Endothelial cell of hepatic sinusoid (primary cell): ENCODE measurements at regions not wholly inside any gene's neighbourhood (a gene's known extent, or its start where the extent isn't known, plus 50 kb on each side); places are given as distances from the start of the nearest gene placed in this dataset.
"Not testable (repeated sequence)": the region's sequence is repeated elsewhere in the genome, so short reads cannot be mapped to it uniquely, and the experiment has no call there.

Experiments
- in situ Hi-C: cut with HindIII; loops from 2 replicates; pipeline ENCODE4 v1.10.0; 2017; ENCODE audit warnings: low sequenced_read_pairs

DNA sequence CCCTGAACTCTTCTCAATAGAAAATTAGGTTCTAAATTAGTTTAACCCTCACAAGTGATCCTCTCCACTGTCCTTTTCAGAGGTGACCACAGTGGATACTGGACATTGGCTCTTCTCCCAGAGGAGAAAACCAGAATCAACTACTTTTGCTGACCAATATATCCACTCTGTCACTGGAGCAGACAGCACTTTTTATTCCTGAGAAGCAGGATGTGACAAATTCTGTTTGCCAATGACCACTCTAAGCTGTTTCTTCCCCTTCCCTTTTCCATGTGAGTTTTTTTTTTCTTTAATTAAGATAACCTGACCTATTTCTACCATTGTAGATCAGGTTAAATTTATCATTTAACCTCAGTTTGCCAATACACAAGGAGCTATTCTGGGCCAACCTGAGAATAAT is 79.7 kb upstream of the ZNF280D start:
- in situ Hi-C loops = no loop called here

DNA sequence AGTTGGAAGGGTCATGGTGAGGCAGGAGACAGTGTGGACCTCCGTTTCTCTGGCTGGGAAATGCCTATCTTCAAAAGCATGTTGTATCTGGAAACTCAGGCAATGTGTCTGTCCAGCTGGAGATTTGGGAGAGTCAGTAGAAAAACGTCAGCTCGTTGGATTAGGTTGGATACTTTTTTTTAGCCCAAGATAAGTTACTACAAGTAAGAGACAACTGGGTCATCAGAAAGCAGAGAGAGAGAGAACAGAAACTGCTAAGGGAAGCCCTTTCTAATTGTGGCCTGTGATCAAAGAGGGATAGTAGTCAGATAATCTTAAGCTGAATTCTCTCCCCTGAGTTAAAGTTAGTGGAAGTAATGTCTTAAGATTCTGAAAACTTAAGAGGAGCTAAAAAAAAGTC is 78.9 kb upstream of the ZNF280D start:
- in situ Hi-C loops = no loop called here

- in situ Hi-C loops = no loop called here
Measured at GRCh38 chr15:56811586-56811985, 78.3 kb upstream of the ZNF280D start.

- in situ Hi-C loops = no loop called here
Measured at GRCh38 chr15:56808160-56808559, 74.9 kb upstream of the ZNF280D start.

DNA sequence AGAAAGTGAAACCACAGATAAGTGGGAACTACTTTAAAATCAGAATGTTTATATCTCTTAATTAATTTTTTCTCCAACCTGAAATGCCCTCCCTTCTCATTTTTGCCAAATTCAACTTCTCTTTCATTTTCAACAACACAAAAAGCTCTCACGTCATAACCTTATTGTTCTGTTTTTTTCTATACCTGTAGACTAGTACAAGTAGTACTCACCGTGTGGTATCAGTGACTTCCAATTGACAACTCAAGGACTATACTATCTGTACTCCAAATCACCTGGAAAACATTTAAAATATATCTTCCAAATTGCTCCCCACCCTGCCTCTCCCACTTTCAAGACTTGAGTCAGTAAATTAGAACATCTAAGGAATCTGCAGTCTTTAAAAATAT is 72.8 kb upstream of the ZNF280D start:
- in situ Hi-C loops = no loop called here

DNA sequence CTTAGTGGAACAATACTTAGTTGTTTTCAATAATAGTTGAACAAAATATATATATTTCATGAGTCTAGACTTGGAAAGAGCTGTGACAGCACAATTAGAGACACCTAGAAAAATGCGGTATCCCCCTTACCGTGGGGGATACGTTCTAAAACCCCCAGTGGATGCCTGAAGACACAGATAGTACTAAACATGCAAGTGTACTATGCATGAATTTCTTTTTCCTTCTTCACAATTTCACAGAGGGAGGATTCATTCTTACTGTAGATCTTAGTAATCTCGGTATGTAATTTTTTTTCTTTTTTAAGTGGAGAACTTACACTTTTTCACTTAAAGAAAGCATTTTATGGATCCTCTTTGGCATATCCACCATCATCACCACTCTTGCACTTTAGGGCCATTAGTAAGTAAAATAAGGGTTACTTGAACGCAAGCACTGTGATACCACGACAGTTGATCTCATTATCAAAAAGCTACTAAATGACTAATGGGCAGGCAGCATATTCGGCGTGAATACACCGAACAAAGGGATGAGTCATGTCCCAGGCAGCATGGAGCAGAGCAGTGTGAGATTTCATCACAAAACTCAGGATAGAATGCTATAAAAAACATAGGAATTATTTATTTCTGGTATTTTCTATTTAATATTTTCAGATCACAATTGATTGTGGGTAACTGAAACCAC is 72.3 kb upstream of the ZNF280D start:
- in situ Hi-C loops = no loop called here

GRCh38 chr15:56804938-56805337 is 71.6 kb upstream of the ZNF280D start:
- in situ Hi-C loops = no loop called here

GRCh38 chr15:56804279-56804678 is 71.0 kb upstream of the ZNF280D start:
- in situ Hi-C loops = no loop called here

DNA sequence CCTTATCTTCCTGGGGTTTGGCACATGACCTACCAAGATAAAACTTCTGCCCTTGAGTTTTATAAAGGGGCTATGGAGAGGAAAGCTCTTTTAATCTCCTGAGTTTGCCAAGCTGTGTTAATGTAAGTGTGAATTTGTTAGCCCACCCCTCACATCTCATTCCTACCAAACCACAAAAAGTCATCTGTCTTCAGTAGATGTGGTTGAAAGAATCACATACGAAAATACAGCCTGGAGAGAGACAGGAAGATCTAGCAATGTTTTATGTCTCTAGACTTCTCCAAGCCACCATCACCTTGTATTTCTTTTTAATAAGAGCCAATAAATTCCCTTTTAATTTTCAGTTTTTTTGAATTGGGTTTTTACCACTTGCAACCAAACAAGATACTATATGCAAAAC is 68.9 kb upstream of the ZNF280D start:
- in situ Hi-C loops = no loop called here

DNA sequence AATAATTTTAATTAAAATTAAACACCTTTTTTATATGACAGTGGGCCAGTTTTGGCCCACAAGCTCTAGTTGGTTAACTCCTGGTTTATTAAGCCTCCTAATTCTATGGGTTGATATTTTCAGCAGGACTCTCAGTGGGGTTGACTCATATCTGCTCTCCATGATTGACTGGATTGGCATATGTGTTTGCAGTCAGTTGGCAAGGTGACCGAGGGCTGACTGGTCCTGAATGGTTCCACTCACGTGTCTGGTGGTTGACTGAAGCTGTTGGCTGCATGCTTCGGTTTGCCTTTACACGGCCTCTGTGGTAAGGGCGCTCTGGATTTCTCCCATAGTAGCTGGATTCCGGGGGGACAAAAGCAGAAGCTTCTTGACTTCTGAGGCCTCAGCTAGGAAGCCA is 65.3 kb upstream of the ZNF280D start:
- in situ Hi-C loops = no loop called here

DNA sequence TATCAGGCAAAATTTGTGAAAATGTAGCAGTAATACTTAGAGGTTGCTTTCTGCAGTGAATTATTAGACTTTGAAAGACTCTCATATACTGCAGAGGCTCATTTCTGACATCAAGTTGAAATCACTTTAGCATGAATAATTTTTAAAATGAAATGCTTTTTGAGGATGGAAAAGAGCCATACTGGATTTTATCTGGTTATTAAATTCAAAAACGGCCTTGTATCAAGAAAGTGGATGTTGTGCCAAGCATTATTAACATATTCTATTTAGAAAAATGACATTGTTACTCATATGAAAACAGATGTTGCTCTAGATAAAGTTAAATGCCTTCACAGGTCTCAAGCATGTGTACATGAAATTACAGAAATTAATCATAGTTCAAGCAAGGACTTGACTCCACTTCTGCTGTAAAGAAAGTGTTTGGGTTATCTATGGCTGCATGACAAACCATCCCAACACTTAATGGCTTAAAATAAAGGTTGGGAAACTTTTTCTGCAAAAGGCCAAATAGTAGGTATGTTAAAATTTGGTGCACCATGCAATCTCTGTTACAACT is 64.5 kb upstream of the ZNF280D start:
- in situ Hi-C loops = no loop called here

DNA sequence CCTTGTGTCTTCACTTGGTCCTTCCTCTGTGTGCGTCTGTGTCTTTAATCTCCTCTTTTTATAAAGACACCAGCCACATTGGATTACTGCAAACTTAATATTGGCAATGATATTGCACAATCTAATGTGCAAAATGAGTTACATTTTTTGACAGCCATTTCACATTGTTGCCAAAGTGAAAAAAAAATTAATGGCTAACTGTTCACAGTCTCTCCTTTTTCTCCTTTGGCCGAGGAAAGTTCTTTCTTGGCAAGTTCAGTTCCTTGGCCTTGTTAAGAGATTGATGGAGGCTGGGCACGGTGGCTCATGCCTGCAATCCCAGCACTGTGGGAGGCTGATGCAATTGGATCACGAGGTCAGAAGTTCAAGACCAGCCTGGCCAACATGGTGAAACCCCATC is 62.2 kb upstream of the ZNF280D start:
- in situ Hi-C loops = no loop called here

DNA sequence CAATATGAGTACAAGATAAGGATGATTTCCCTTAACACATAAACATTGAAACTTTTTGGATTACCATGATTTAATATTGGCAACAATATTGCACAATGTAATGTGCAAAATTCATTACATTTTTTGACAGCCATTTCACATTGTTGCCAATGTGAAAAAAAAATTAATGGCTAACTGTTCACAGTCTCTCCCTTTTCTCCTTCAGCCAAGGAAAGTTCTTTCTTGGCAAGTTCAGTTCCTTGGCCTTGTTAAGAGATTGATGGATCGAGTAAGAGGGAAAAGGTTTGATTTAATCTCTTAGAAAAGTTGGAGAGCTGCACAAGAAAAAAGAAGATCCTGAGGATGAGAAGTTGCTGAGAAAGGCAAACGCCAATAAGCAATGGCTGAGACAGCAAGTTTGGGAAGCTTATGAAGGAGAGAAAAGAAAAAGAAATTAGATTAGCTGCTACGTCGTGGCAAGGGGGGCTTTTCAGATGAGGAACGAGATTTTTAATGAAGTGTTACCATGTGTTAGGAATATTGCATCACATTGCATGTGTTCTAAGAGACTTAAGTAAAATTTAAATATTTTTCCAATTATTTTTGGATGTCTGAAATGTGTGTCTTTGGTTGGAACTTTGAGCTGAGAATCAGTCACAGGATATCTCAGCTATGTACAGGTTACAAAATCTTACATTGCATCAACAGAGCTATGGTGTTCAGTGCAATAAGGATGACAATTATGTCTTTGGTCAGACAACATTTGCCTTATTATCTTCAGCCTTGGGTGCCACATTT is 61.4 kb upstream of the ZNF280D start:
- in situ Hi-C loops = no loop called here

DNA sequence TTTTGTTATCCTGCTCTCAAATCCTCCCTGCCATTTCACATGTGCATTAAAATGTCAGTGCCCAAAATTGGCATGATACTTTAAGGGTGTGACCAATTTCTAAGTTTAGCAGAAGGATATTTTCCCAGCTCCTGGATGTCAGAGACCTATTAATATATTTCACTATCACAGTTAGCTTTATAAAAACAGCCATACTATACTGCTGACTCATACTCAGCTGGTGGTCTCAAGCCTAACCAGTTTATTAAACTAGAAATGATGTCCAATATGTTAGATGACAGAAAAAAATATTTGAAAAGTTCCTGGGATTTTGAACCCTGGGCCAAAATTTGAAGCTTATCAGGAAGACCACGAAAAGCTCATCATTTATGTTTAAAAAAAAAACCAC is 60.9 kb upstream of the ZNF280D start:
- in situ Hi-C loops = no loop called here

- in situ Hi-C loops = no loop called here
Measured at GRCh38 chr15:56792211-56792610, 58.9 kb upstream of the ZNF280D start.

DNA sequence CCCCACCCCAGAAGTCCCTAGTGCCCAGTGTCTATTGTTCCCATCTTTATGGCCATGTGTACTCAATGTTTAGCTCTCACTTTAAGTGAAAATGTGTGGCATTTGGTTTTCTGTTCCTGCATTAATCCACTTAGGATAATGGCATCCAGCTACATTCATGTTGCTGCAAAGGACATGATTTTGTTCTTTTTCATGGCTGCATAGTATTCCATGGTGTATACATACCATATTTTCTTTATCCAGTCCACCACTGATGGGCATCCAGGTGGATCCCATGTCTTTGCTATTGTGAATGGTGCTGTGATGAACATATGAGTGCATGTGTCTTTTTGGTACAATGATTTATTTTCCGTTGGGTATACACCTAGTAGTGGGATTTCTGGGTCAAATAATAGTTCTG is 58.2 kb upstream of the ZNF280D start:
- in situ Hi-C loops = not testable (repeated sequence)

GRCh38 chr15:56788359-56788758 is 55.0 kb upstream of the ZNF280D start:
- in situ Hi-C loops = no loop called here

DNA sequence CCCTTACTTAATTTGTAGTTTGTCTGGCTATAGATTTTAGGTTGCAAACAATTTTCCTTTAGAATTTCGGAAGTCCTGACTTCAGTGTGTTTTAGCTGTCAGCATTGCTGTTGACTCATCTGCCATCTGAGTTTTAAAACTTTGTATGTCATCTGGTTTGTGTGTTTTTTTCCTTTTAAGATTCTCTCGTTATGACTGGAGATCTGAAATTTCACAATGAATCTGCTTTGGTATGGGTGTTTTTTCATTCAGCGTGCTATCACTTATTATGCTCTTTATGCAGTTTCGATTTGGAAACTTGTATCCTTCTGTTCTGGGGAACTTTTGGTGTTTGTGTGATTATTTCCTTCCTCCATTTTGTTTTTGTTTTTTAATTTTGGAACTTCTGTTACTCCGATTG is 53.7 kb upstream of the ZNF280D start:
- in situ Hi-C loops = no loop called here

- in situ Hi-C loops = no loop called here
Measured at GRCh38 chr15:56783857-56784661, 50.8 kb upstream of the ZNF280D start.

DNA sequence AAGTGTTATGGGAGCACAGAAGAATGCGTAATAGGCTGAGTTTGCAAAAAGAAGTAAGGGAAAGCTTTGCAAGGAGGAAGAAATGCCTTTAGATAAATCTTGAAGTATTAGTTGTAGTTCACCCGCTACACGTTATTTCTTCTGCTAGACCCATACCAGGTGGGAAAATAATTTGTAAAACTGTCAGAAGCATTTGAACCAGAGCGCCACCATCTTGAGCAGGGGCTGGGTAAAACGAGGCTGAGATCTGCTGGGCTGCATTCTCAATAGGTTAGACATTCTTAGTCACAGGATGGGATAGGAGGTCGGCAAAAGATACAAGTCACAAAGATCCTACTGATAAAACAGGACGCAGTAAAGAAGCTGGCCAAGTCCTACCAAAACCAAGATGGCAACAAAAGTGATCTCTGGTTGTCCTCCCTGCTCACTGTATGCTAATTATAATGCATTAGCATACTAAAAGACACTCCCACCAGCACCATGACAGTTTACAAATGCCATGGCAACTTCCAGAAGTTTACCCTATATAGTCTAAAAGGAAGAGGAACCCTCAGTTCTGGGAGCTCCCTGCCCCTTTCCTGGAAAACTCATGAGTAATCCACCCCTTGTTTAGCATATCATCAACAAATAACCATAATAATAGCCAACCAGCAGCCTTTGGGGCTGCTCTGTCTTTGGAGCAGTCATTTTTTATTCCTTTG is 50.0 kb upstream of the ZNF280D start:
- in situ Hi-C loops = no loop called here
